ENCODE measurements at regions not wholly inside any gene's neighbourhood (a gene's known extent, or its start where the extent isn't known, plus 50 kb on each side); places are given as distances from the start of the nearest gene placed in this dataset.

DNA sequence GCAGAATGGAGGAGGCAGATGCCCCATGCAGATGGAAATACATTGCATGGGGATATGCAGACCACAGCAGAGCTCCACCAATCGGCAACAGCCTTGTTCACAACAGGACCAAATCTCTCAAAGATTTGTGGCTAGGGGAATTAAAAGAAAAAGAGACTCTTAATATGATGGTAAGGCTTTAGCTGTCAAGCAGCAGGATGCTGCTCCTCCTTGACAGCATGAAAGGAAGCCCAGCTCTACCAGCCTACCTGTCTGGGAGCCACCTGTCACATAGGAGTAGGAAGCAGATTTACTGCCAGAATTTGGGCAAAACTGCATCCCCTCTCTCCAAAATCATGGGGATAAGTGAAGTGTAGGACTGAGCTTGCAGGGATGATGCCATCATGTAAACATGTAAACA is 769.6 kb upstream of the ARPP21 start:
- Histone ChIP-seq H3K27me3 (ENCODE audit: insufficient read depth, low read depth, low read length) (no peaks in the 10 kb centered on the region), H3K36me3 (ENCODE audit: insufficient read depth, low read length) (no peaks in the 10 kb centered on the region), H3K9me2 (ENCODE audit: insufficient read depth, low read length) (no peaks in the 10 kb centered on the region), H3K4me3 (ENCODE audit: low read length) (no peak overlapping the region), H4K20me1 (ENCODE audit: insufficient read depth) (no peaks in the 10 kb centered on the region), H3K79me2 (replicated peaks; ENCODE audit: insufficient read depth, low read length) (no peaks in the 10 kb centered on the region), H3K27ac (ENCODE audit: low read length) (no peak overlapping the region), H3K4me2 (ENCODE audit: low read length) (no peak overlapping the region), H3F3A (ENCODE audit: insufficient read depth, low read length, poor library complexity, severe bottlenecking) (no peaks in the 10 kb centered on the region), H2AFZ (ENCODE audit: low read depth, low read length) (no peak overlapping the region), H3K9ac (ENCODE audit: low read length) (no peak overlapping the region), H3K9me3 (ENCODE audit: low read length) (no peaks in the 10 kb centered on the region)
- TF ChIP-seq, protein P1, sequence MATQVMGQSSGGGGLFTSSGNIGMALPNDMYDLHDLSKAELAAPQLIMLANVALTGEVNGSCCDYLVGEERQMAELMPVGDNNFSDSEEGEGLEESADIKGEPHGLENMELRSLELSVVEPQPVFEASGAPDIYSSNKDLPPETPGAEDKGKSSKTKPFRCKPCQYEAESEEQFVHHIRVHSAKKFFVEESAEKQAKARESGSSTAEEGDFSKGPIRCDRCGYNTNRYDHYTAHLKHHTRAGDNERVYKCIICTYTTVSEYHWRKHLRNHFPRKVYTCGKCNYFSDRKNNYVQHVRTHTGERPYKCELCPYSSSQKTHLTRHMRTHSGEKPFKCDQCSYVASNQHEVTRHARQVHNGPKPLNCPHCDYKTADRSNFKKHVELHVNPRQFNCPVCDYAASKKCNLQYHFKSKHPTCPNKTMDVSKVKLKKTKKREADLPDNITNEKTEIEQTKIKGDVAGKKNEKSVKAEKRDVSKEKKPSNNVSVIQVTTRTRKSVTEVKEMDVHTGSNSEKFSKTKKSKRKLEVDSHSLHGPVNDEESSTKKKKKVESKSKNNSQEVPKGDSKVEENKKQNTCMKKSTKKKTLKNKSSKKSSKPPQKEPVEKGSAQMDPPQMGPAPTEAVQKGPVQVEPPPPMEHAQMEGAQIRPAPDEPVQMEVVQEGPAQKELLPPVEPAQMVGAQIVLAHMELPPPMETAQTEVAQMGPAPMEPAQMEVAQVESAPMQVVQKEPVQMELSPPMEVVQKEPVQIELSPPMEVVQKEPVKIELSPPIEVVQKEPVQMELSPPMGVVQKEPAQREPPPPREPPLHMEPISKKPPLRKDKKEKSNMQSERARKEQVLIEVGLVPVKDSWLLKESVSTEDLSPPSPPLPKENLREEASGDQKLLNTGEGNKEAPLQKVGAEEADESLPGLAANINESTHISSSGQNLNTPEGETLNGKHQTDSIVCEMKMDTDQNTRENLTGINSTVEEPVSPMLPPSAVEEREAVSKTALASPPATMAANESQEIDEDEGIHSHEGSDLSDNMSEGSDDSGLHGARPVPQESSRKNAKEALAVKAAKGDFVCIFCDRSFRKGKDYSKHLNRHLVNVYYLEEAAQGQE (IDR thresholded peaks at IDR 0.05; ENCODE audit: borderline replicate concordance): no peak
- TF ChIP-seq TAF1 (IDR thresholded peaks at IDR 0.05; ENCODE audit: low read depth): no peak
- TF ChIP-seq EZH2 (IDR thresholded peaks at IDR 0.05; ENCODE audit: borderline replicate concordance, insufficient read depth, low read length, poor library complexity, severe bottlenecking): no peak
- TF ChIP-seq EP300 (conservative IDR thresholded peaks at IDR 0.05; ENCODE audit: poor library complexity, severe bottlenecking): no peak
- TF ChIP-seq, protein P2, sequence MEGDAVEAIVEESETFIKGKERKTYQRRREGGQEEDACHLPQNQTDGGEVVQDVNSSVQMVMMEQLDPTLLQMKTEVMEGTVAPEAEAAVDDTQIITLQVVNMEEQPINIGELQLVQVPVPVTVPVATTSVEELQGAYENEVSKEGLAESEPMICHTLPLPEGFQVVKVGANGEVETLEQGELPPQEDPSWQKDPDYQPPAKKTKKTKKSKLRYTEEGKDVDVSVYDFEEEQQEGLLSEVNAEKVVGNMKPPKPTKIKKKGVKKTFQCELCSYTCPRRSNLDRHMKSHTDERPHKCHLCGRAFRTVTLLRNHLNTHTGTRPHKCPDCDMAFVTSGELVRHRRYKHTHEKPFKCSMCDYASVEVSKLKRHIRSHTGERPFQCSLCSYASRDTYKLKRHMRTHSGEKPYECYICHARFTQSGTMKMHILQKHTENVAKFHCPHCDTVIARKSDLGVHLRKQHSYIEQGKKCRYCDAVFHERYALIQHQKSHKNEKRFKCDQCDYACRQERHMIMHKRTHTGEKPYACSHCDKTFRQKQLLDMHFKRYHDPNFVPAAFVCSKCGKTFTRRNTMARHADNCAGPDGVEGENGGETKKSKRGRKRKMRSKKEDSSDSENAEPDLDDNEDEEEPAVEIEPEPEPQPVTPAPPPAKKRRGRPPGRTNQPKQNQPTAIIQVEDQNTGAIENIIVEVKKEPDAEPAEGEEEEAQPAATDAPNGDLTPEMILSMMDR (IDR thresholded peaks at IDR 0.05; ENCODE audit: poor library complexity, severe bottlenecking): no peak
- TF ChIP-seq SMC3 (conservative IDR thresholded peaks at IDR 0.05; ENCODE audit: poor library complexity): no peak
- no peak for TF ChIP-seq MXI1 (conservative IDR thresholded peaks at IDR 0.05; ENCODE audit: poor library complexity, severe bottlenecking)
- TF ChIP-seq POLR2AphosphoS5 (IDR thresholded peaks at IDR 0.05): no peak

DNA sequence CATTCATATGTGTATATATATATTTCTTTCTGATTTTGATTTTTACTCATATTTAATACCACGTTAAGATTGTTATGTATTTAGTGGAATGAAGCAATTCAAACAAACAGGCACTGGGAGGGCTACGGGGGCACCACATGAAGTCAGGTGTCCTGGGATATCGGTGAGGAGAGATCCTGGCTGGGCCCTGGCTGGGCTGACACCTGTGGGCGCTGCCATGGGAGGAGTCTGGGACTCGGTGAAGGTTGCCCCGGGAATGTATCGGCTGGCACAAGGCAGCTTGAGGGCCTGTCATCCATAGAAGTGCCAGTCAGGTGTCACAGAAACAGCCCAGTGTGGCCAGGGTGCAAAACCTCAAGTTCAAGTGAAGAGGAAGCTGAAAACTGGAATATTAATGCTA is 766.9 kb upstream of the ARPP21 start:
- no peak for TF ChIP-seq TAF1 (IDR thresholded peaks at IDR 0.05; ENCODE audit: low read depth)
- TF ChIP-seq EZH2 (IDR thresholded peaks at IDR 0.05; ENCODE audit: borderline replicate concordance, insufficient read depth, low read length, poor library complexity, severe bottlenecking): no peak
- TF ChIP-seq MXI1 (conservative IDR thresholded peaks at IDR 0.05; ENCODE audit: poor library complexity, severe bottlenecking): no peak
- TF ChIP-seq EP300 (conservative IDR thresholded peaks at IDR 0.05; ENCODE audit: poor library complexity, severe bottlenecking): no peak
- no peak for TF ChIP-seq SMC3 (conservative IDR thresholded peaks at IDR 0.05; ENCODE audit: poor library complexity)
- TF ChIP-seq, protein P1 (IDR thresholded peaks at IDR 0.05; ENCODE audit: borderline replicate concordance): no peak
- TF ChIP-seq, protein P2 (IDR thresholded peaks at IDR 0.05; ENCODE audit: poor library complexity, severe bottlenecking): no peak
- TF ChIP-seq POLR2AphosphoS5 (IDR thresholded peaks at IDR 0.05): no peak
- TF ChIP-seq RAD21 (conservative IDR thresholded peaks at IDR 0.05): no peak
- H2AFZ ChIP-seq (ENCODE audit: low read depth, low read length): no peak overlapping the region
- no peaks in the 10 kb centered on the region for H3K27me3 ChIP-seq (ENCODE audit: insufficient read depth, low read depth, low read length)

More for the DNA sequence above, 766.9 kb upstream of the ARPP21 start:
- no peak overlapping the region for H3K4me3 ChIP-seq (ENCODE audit: low read length)
- no peaks in the 10 kb centered on the region for H4K20me1 ChIP-seq (ENCODE audit: insufficient read depth)
- H3K27ac ChIP-seq (ENCODE audit: low read length): no peak overlapping the region
- no peaks in the 10 kb centered on the region for H3K9me3 ChIP-seq (ENCODE audit: low read length)
- no peaks in the 10 kb centered on the region for H3K9me2 ChIP-seq (ENCODE audit: insufficient read depth, low read length)
- H3K4me2 ChIP-seq (ENCODE audit: low read length): no peak overlapping the region
- H3K79me2 ChIP-seq (replicated peaks; ENCODE audit: insufficient read depth, low read length): no peaks in the 10 kb centered on the region
- no peak overlapping the region for H3K9ac ChIP-seq (ENCODE audit: low read length)
- no peaks in the 10 kb centered on the region for H3K36me3 ChIP-seq (ENCODE audit: insufficient read depth, low read length)
- no peaks in the 10 kb centered on the region for H3F3A ChIP-seq (ENCODE audit: insufficient read depth, low read length, poor library complexity, severe bottlenecking)

Data from neural cell (in vitro differentiated cells).